Endodermal cell (in vitro differentiated cells): ENCODE measurements at regions not wholly inside any gene's neighbourhood (a gene's known extent, or its start where the extent isn't known, plus 50 kb on each side); places are given as distances from the start of the nearest gene placed in this dataset.

Experiments
- DNase-seq: peaks from one replicate; pipeline ENCODE4 v3.0.0-alpha.2; 2017
- H3K27ac ChIP-seq: 2 replicates; pipeline ENCODE4 v1.5.1; 2013; ENCODE audit warnings: mild to moderate bottlenecking, low read depth, low read length, moderate library complexity
- H3K27me3 ChIP-seq: 2 replicates; pipeline ENCODE4 v1.6.1; 2013; ENCODE audit warnings: mild to moderate bottlenecking, low read length, moderate library complexity; ENCODE audit not compliant: insufficient read depth, control insufficient read depth, poor library complexity, severe bottlenecking
- H3K36me3 ChIP-seq: 2 replicates; pipeline ENCODE4 v1.7.0; 2013; ENCODE audit warnings: mild to moderate bottlenecking, low read length, moderate library complexity; ENCODE audit not compliant: control insufficient read depth, insufficient read depth
- H3K4me1 ChIP-seq: one replicate; pipeline ENCODE4 v1.7.0; 2013; ENCODE audit warnings: low read length; ENCODE audit not compliant: control insufficient read depth, insufficient read depth
- H3K4me3 ChIP-seq: 2 replicates; pipeline ENCODE4 v1.5.1; 2013; ENCODE audit warnings: mild to moderate bottlenecking, low read length, moderate library complexity
- H3K9ac ChIP-seq: 2 replicates; pipeline ENCODE4 v1.6.1; 2013; ENCODE audit warnings: mild to moderate bottlenecking, low read length, moderate library complexity; ENCODE audit not compliant: poor library complexity, severe bottlenecking; ENCODE audit errors: extremely low read depth
- H3K9me3 ChIP-seq: 2 replicates; pipeline ENCODE4 v1.6.1; 2013; ENCODE audit warnings: mild to moderate bottlenecking, low read length, moderate library complexity; ENCODE audit not compliant: control insufficient read depth
- H3K27ac Mint-ChIP-seq: 2 replicates; pipeline ENCODE4 v1.8.0; 2020; ENCODE audit warnings: mixed read lengths
- H3K27me3 Mint-ChIP-seq: 2 replicates; pipeline ENCODE4 v1.8.0; 2021; ENCODE audit warnings: mild to moderate bottlenecking, mixed read lengths; ENCODE audit not compliant: insufficient read depth
- H3K36me3 Mint-ChIP-seq: 2 replicates; pipeline ENCODE4 v1.8.0; 2020; ENCODE audit warnings: low read depth, mixed read lengths
- H3K4me1 Mint-ChIP-seq: 2 replicates; pipeline ENCODE4 v1.8.0; 2020; ENCODE audit warnings: mixed read lengths
- H3K4me3 Mint-ChIP-seq: 2 replicates; pipeline ENCODE4 v1.8.0; 2020; ENCODE audit warnings: mild to moderate bottlenecking, moderate library complexity, mixed read lengths
- H3K9me3 Mint-ChIP-seq: 2 replicates; pipeline ENCODE4 v1.8.0; 2020; ENCODE audit warnings: mild to moderate bottlenecking, mixed read lengths
- CTCF ChIP-seq: fragments of 200-600 bp; sonication (generic); conservative IDR thresholded peaks from 2 replicates; pipeline ENCODE4 v1.5.0; 2021; ENCODE audit warnings: antibody characterized with exemption, mild to moderate bottlenecking
- WGBS, 2 experiments: methylation state at CpG; one replicate each; pipeline versions ENCODE4 v1.1.5 to v1.1.7; 2013; ENCODE audit warnings: missing lambda C conversion rate in 2 of 2, mixed read lengths in 1 of 2; ENCODE audit not compliant: insufficient coverage in 1 of 2, insufficient read length in 1 of 2; 5-methylcytosine and 5-hydroxymethylcytosine counted together

DNA sequence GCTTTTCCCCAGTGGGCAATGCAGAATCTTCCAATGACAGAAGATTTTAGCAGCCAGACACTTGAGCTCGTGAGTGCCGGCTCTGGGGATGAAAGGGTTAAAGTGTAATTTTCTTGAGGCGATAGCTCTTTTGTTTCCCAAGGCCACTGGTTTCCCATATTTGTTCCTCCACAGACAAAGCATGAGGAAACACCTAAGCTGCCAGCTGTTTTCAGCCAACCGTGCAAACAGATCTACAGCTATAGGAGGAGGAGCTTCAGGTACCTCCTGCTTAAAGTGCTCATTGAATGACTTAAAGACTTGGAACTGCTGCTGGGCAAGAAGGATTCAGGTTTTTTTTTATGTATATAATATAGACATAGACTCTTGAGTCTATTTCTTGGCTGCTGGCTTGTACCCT is 1311.5 kb downstream of the TMEM121 start:
- Mint-ChIP-seq H3K27me3 (no peaks in the 10 kb centered on the region), H3K36me3 (peaks cover 2% of the 10 kb centered on the region), H3K27ac (no peak overlapping the region), H3K9me3 (peaks cover 95% of the 10 kb centered on the region), H3K4me3 (no peak overlapping the region), H3K4me1 (no peaks in the 10 kb centered on the region)
- Histone ChIP-seq H3K27ac (no peak overlapping the region), H3K9ac (no peak overlapping the region), H3K27me3 (no peaks in the 10 kb centered on the region), H3K9me3 (peaks cover 88% of the 10 kb centered on the region), H3K36me3 (no peaks in the 10 kb centered on the region), H3K4me3 (no peak overlapping the region), H3K4me1 (no peaks in the 10 kb centered on the region)
- WGBS, 2 experiments = 87 to 88% methylated on average over 4 of the region's 4 CpGs
- no peak for DNase-seq
- no peak for TF ChIP-seq CTCF

DNA sequence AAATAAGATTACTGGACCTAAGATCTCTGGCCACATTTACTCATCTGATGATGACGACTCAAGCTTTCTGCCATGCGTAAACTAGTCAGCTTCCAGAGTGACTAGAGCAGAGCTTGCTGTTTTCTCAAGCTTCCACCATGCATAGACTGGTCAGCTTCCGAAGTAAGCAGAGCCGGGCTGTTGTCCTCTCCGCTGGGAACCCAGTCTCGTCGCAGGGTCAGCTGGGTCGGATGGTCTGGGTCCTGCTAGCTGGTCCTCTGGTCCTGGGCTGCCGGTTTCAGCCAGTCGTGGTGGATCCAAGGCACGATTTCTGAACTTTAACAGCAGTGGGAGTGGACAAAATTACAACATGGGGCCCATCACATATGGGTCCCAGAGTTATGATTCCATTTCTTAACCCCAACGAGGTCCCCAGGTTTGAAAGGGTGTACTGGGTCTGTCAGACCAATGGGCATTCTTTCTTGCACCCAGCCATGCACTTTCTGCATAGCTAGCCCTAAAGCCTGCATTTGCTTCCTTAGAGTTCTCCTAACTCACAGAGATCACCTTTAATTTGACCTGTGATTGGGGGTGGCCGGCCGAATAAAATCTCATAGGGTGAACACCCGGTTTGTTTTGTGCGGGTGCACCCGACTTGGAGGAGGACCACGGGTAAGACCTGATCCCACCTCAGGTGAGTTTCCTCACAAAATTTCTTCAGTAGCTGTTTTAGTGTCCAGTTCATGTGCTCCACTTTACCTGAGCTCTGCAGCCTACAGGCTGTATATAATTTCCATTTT is 1312.8 kb downstream of the TMEM121 start:
- Histone ChIP-seq H3K36me3 (no peaks in the 10 kb centered on the region), H3K9me3 (peaks cover 89% of the 10 kb centered on the region), H3K27ac (no peak overlapping the region), H3K4me3 (no peak overlapping the region), H3K4me1 (no peaks in the 10 kb centered on the region), H3K9ac (no peak overlapping the region), H3K27me3 (no peaks in the 10 kb centered on the region)
- no peaks in the 10 kb centered on the region for H3K4me1 Mint-ChIP-seq
- no peak for TF ChIP-seq CTCF
- 83 to 86% methylated on average over 16 to 18 of the region's 18 CpGs for WGBS, 2 experiments
- peaks cover 96% of the 10 kb centered on the region for H3K9me3 Mint-ChIP-seq
- no peak for DNase-seq
- no peaks in the 10 kb centered on the region for H3K27me3 Mint-ChIP-seq
- H3K36me3 Mint-ChIP-seq = peaks cover 3% of the 10 kb centered on the region
- H3K4me3 Mint-ChIP-seq = no peak overlapping the region
- no peak overlapping the region for H3K27ac Mint-ChIP-seq

DNA sequence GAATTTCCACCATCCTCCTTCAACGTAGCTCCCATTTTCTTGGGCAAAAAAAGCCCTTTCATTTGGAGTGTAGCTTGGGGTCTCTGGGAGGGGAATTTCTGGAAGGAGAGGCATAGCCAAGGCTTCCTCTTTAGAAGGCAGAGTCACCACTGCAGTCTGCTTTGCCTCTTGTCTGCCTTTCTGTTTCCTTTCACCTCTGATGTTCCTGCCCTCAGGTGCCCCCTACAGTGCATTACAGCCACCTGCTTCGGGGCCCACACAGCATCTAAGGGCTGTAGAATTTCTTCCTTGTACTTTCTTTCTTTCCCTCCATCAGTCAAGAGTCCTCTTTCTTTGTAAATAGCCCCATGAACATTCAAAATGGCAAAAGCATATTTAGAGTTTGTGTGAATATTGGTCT is 1313.9 kb downstream of the TMEM121 start:
- H3K36me3 ChIP-seq = no peaks in the 10 kb centered on the region
- no peak overlapping the region for H3K4me3 ChIP-seq
- Mint-ChIP-seq H3K27me3 (no peaks in the 10 kb centered on the region), H3K36me3 (peaks cover 3% of the 10 kb centered on the region), H3K4me1 (no peaks in the 10 kb centered on the region), H3K9me3 (peaks cover 96% of the 10 kb centered on the region), H3K4me3 (no peak overlapping the region), H3K27ac (no peak overlapping the region)
- no peak overlapping the region for H3K9ac ChIP-seq
- no peaks in the 10 kb centered on the region for H3K27me3 ChIP-seq
- DNase-seq = no peak
- no peak for TF ChIP-seq CTCF
- H3K27ac ChIP-seq = no peak overlapping the region
- H3K9me3 ChIP-seq = peaks cover 83% of the 10 kb centered on the region
- 81% methylated on average over 2 of the region's 2 CpGs; no CpG with 5 or more reads in 1 of the 2 experiments for WGBS, 2 experiments
- H3K4me1 ChIP-seq = no peaks in the 10 kb centered on the region
